NCI-H2171 treated with DMSO at 0.1 percent for 48 hours (cell line): ENCODE measurements at regions not wholly inside any gene's neighbourhood (a gene's known extent, or its start where the extent isn't known, plus 50 kb on each side); places are given as distances from the start of the nearest gene placed in this dataset.

Source experiments
- DNase-seq: peaks from one replicate; lab custom pipeline; 2025; lab: John Stamatoyannopoulos, UW

- DNase-seq: no peak
Observed at GRCh38 chr12:91311081-91311480, 128.5 kb upstream of the DCN start.

- DNase-seq: no peak
Observed at GRCh38 chr12:91309450-91309849, 126.8 kb upstream of the DCN start.

GRCh38 chr12:91307957-91308670 is 125.5 kb upstream of the DCN start:
- DNase-seq: no peak

GRCh38 chr12:91290354-91290753 is 107.7 kb upstream of the DCN start:
- no peak for DNase-seq

GRCh38 chr12:91289906-91290305 is 107.3 kb upstream of the DCN start:
- peak; percentile 28 for DNase-seq

GRCh38 chr12:91289072-91289471 is 106.5 kb upstream of the DCN start:
- DNase-seq: no peak

- DNase-seq: no peak
Observed at GRCh38 chr12:91287753-91288152, 105.1 kb upstream of the DCN start.

GRCh38 chr12:91278126-91278525 is 95.5 kb upstream of the DCN start:
- no peak for DNase-seq

GRCh38 chr12:91276509-91276908 is 93.9 kb upstream of the DCN start:
- no peak for DNase-seq

- DNase-seq: no peak
Observed at GRCh38 chr12:91275321-91275720, 92.7 kb upstream of the DCN start.

GRCh38 chr12:91274916-91275315 is 92.3 kb upstream of the DCN start:
- DNase-seq: peak; percentile 72

GRCh38 chr12:91273560-91273959 is 90.9 kb upstream of the DCN start:
- no peak for DNase-seq

GRCh38 chr12:91272461-91273063 is 89.9 kb upstream of the DCN start:
- DNase-seq: no peak

GRCh38 chr12:91271185-91271584 is 88.6 kb upstream of the DCN start:
- DNase-seq: no peak

- DNase-seq: no peak
Observed at GRCh38 chr12:91267039-91267438, 84.4 kb upstream of the DCN start.

- peak; percentile 31 for DNase-seq
Observed at GRCh38 chr12:91264178-91264577, 81.6 kb upstream of the DCN start.

GRCh38 chr12:91261820-91262676 is 79.4 kb upstream of the DCN start:
- no peak for DNase-seq

GRCh38 chr12:91256411-91256810 is 73.8 kb upstream of the DCN start:
- no peak for DNase-seq

GRCh38 chr12:91252341-91252740 is 69.7 kb upstream of the DCN start:
- no peak for DNase-seq

GRCh38 chr12:91250273-91250665 is 67.7 kb upstream of the DCN start:
- no peak for DNase-seq

- DNase-seq: no peak
Observed at GRCh38 chr12:91249518-91250272, 67.1 kb upstream of the DCN start.

GRCh38 chr12:91249054-91249453 is 66.4 kb upstream of the DCN start:
- no peak for DNase-seq
